Ishikawa (cell line): ENCODE measurements at regions not wholly inside any gene's neighbourhood (a gene's known extent, or its start where the extent isn't known, plus 50 kb on each side); places are given as distances from the start of the nearest gene placed in this dataset.

Experiments
- CEBPB ChIP-seq: IDR thresholded peaks from 2 replicates; pipeline ENCODE4 v1.6.1; 2012
- CREB1 ChIP-seq: IDR thresholded peaks from 2 replicates; pipeline ENCODE4 v1.6.1; 2012; ENCODE audit warnings: low read depth
- EGR1 ChIP-seq: IDR thresholded peaks from 2 replicates; pipeline ENCODE4 v1.6.1; 2012
- EP300 ChIP-seq: IDR thresholded peaks from 2 replicates; pipeline ENCODE4 v1.6.1; 2012; ENCODE audit warnings: borderline replicate concordance
- FOXM1 ChIP-seq: IDR thresholded peaks from 2 replicates; pipeline ENCODE4 v1.6.1; 2012; ENCODE audit warnings: low read depth, borderline replicate concordance
- NFIC ChIP-seq: IDR thresholded peaks from 2 replicates; pipeline ENCODE4 v1.6.1; 2012
- RAD21 ChIP-seq: IDR thresholded peaks from 2 replicates; pipeline ENCODE4 v1.6.1; 2012; ENCODE audit warnings: low read depth
- TAF1 ChIP-seq: IDR thresholded peaks from 2 replicates; pipeline ENCODE4 v1.6.1; 2012; ENCODE audit warnings: low read depth, mild to moderate bottlenecking
- TCF12 ChIP-seq: IDR thresholded peaks from 2 replicates; pipeline ENCODE4 v1.6.1; 2012; ENCODE audit warnings: low read depth
- TEAD4 ChIP-seq: IDR thresholded peaks from 2 replicates; pipeline ENCODE4 v1.6.1; 2012
- YY1 ChIP-seq: IDR thresholded peaks from 2 replicates; pipeline ENCODE4 v1.6.1; 2012; ENCODE audit warnings: low read depth
- ZBTB7A ChIP-seq: IDR thresholded peaks from 2 replicates; pipeline ENCODE4 v1.6.1; 2012; ENCODE audit warnings: low read depth
- TF ChIP-seq, protein P1 (sequence below): IDR thresholded peaks from 2 replicates; pipeline ENCODE4 v1.6.1; 2012
- TF ChIP-seq, protein P2 (sequence below): IDR thresholded peaks from 2 replicates; pipeline ENCODE4 v1.6.1; 2012; ENCODE audit warnings: low read depth, mild to moderate bottlenecking
- TF ChIP-seq, protein P3 (sequence below): IDR thresholded peaks from 2 replicates; pipeline ENCODE4 v1.6.1; 2012

DNA sequence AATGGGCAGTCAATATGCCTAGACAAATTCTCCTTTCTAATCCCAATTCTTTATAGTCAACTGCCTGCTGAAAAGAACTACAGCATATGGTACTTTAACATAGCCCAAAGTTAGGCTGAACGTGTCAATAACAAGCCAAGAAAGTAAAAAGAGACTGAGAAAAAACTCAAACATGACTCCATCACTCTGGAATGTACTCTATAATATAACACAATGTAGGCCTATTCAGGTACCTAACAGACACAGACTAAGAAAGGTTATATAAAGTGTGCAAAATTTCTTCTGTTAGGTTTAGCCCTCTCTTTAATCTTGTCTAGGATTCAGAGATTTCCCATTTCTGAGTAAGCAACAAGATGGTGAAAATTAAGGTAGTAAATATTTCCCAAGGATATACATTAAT, 209.7 kb upstream of the PRR16 start:
- TF ChIP-seq NFIC = no peak
- TF ChIP-seq CREB1 = no peak
- no peak for TF ChIP-seq TCF12
- TF ChIP-seq, protein P1, sequence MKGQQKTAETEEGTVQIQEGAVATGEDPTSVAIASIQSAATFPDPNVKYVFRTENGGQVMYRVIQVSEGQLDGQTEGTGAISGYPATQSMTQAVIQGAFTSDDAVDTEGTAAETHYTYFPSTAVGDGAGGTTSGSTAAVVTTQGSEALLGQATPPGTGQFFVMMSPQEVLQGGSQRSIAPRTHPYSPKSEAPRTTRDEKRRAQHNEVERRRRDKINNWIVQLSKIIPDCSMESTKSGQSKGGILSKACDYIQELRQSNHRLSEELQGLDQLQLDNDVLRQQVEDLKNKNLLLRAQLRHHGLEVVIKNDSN = no peak
- TF ChIP-seq ZBTB7A = no peak
- no peak for TF ChIP-seq TEAD4
- TF ChIP-seq YY1 = no peak
- TF ChIP-seq, protein P2, sequence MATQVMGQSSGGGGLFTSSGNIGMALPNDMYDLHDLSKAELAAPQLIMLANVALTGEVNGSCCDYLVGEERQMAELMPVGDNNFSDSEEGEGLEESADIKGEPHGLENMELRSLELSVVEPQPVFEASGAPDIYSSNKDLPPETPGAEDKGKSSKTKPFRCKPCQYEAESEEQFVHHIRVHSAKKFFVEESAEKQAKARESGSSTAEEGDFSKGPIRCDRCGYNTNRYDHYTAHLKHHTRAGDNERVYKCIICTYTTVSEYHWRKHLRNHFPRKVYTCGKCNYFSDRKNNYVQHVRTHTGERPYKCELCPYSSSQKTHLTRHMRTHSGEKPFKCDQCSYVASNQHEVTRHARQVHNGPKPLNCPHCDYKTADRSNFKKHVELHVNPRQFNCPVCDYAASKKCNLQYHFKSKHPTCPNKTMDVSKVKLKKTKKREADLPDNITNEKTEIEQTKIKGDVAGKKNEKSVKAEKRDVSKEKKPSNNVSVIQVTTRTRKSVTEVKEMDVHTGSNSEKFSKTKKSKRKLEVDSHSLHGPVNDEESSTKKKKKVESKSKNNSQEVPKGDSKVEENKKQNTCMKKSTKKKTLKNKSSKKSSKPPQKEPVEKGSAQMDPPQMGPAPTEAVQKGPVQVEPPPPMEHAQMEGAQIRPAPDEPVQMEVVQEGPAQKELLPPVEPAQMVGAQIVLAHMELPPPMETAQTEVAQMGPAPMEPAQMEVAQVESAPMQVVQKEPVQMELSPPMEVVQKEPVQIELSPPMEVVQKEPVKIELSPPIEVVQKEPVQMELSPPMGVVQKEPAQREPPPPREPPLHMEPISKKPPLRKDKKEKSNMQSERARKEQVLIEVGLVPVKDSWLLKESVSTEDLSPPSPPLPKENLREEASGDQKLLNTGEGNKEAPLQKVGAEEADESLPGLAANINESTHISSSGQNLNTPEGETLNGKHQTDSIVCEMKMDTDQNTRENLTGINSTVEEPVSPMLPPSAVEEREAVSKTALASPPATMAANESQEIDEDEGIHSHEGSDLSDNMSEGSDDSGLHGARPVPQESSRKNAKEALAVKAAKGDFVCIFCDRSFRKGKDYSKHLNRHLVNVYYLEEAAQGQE = no peak
- TF ChIP-seq CEBPB = no peak
- TF ChIP-seq, protein P3, sequence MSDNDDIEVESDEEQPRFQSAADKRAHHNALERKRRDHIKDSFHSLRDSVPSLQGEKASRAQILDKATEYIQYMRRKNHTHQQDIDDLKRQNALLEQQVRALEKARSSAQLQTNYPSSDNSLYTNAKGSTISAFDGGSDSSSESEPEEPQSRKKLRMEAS = no peak
- no peak for TF ChIP-seq FOXM1
- no peak for TF ChIP-seq RAD21
- TF ChIP-seq EGR1 = no peak
- no peak for TF ChIP-seq EP300
- no peak for TF ChIP-seq TAF1

DNA sequence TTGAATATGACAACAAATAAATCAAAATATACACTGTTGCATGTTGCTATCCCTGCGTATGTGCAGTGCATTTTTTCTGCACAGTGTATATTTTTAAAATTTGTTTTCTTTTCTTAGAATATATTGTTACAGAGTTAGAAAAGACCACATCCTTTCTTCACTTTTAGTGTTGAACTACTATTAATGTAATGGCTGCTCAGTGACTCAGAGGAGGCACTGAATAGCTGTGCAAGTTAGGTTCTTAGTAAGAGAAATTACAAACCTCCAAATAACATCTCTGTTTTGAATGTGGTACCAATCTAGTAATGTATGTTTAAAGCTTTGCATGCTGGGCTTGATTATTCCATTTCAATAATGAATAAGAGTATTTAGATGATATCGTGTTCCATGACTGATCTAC, 208.9 kb upstream of the PRR16 start:
- TF ChIP-seq RAD21 (no peak), TAF1 (no peak), TCF12 (no peak), CREB1 (no peak), FOXM1 (no peak), ZBTB7A (no peak), NFIC (no peak), TEAD4 (no peak), CEBPB (no peak), EP300 (no peak), YY1 (no peak), EGR1 (no peak)
- TF ChIP-seq, protein P2 = no peak
- TF ChIP-seq, protein P3 = no peak
- TF ChIP-seq, protein P1 = no peak

DNA sequence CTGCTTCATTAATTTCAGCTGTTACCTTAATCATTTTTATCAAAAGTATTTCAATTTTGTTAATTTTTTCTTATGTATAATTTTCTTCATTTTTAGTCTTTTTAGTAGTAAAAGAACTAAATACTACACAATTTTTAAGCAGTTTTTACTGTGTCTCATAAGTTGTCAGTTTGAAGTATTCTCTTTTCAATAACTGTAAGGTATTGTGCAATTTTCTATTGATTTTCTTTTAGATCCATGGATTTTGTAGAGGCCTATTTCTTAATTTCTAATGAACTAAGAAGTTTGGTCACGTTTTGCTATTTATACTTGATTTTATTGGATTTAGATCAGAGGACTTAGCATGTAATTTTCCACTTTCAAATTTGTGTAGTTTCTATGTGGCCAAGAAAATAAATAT, 207.7 kb upstream of the PRR16 start:
- TF ChIP-seq, protein P2 = no peak

DNA sequence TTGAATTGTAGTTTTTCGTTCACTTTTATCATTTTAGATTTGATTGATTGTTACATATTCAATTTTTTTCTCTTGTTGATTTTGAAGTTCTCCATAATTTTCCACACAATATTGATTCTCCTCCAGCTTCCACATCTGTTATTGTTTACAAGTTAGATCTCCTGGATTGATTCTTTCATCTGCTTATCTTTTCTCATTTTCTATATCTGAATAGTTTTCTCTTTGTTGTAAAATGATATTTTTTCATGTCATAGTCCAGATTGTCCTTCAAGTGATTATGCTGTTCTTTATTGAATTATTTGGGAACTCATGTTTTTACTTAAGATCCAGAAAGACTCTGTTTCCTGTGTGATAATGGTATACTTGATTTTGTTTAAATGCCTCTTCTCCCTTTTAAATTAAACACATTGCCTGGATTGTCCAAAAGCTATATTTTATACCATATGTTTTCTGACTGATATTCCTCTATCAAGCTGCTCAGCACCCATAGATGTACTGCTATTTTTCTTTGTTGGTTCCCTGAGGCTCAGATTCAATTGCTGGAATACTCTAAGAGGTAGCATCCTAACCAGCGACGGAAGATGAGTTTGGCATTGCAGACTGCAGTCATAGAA, 206.6 kb upstream of the PRR16 start:
- TF ChIP-seq, protein P1 = no peak
- no peak for TF ChIP-seq YY1
- no peak for TF ChIP-seq FOXM1
- TF ChIP-seq, protein P2 = no peak
- no peak for TF ChIP-seq CREB1
- no peak for TF ChIP-seq TAF1
- no peak for TF ChIP-seq EGR1
- TF ChIP-seq, protein P3 = no peak
- TF ChIP-seq TEAD4 = no peak
- no peak for TF ChIP-seq ZBTB7A
- no peak for TF ChIP-seq NFIC
- TF ChIP-seq EP300 = no peak
- no peak for TF ChIP-seq TCF12
- TF ChIP-seq CEBPB = no peak
- no peak for TF ChIP-seq RAD21
